HEK293 (cell line): ENCODE measurements at regions not wholly inside any gene's neighbourhood (a gene's known extent, or its start where the extent isn't known, plus 50 kb on each side); places are given as distances from the start of the nearest gene placed in this dataset.

Source experiments
- CTCF ChIP-seq: fragments of 450-650 bp; formaldehyde crosslinking; IDR thresholded peaks from 2 replicates; pipeline ENCODE4 v1.5.1; 2016; ENCODE audit warnings: missing biosample characterization, missing genetic modification characterization
- KLF9 ChIP-seq: fragments of 450-650 bp; formaldehyde crosslinking; IDR thresholded peaks from 2 replicates; pipeline ENCODE4 v1.5.1; 2016; ENCODE audit warnings: missing biosample characterization, missing genetic modification characterization, low read depth
- YY1 ChIP-seq: fragments of 450-650 bp; formaldehyde crosslinking; IDR thresholded peaks from 2 replicates; pipeline ENCODE4 v1.5.1; 2018; ENCODE audit warnings: missing biosample characterization, missing genetic modification characterization
- ZNF274 ChIP-seq, 2 experiments: fragments of 200-500 bp in 1 of 2; fragments of 450-650 bp in 1 of 2; sonication (Bioruptor generic) in 1 of 2; formaldehyde crosslinking in 1 of 2; IDR thresholded peaks; 2 replicates each; pipeline versions ENCODE4 v1.5.1 to v1.6.1; 2014 to 2016; ENCODE audit warnings: borderline replicate concordance in 1 of 2, inconsistent platforms in 1 of 2, low read length in 1 of 2, missing biosample characterization in 1 of 2, missing genetic modification characterization in 1 of 2

- TF ChIP-seq KLF9 (tag by site-specific recombination) (no peak), YY1 (tag by site-specific recombination) (no peak), CTCF (tag by site-specific recombination) (no peak), ZNF274 (IDR thresholded peaks at IDR 0.05; ENCODE audit: low read length) (no peak), ZNF274 (tag by site-specific recombination; IDR thresholded peaks at IDR 0.05; ENCODE audit: borderline replicate concordance) (no peak)
These were observed 279.9 kb upstream of the DYNLRB2 start for GRCh38 chr16:80260906-80261311.
